ENCODE measurements at regions not wholly inside any gene's neighbourhood (a gene's known extent, or its start where the extent isn't known, plus 50 kb on each side); places are given as distances from the start of the nearest gene placed in this dataset.

DNA sequence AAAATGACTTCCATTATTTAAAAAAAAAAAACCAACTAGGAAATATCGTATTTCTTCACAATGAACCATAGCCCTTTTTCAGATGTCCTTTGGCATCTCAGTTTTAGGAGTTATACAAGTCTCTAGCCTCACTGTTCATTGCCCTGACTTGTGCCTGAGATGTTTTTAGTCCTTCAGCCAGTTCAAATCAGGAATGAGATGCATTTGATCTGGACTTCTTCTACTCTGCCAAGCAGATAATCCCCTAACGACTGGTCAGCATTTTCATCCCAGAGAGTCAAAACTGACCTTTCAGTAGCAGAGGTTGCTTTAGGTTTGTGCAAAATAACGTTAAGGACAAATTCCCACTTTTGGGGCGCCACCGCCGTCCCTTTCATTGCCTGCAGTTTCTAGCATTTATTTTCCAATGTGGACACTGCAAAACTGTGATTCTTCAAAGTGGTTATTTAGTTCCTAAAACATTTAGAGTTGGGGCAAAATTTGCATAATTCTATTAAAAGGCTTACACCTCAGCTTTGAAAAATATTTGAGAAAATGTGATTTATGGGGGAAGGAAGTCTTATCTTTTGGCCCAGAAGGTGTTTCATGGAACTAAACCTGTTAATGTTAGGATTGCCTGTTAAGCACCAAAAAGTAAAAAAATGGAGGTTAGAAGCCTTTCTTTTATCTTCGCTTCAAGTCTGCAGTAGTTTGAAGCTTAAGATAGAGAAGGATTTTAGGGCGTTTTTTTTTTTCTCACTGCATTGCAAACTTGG is 152.0 kb upstream of the SGK1 start:
- intact Hi-C loops (cut with DNase I): no loop called here
- no peak for TF ChIP-seq POLR2A (IDR thresholded peaks at IDR 0.05)
- TF ChIP-seq, protein P1, sequence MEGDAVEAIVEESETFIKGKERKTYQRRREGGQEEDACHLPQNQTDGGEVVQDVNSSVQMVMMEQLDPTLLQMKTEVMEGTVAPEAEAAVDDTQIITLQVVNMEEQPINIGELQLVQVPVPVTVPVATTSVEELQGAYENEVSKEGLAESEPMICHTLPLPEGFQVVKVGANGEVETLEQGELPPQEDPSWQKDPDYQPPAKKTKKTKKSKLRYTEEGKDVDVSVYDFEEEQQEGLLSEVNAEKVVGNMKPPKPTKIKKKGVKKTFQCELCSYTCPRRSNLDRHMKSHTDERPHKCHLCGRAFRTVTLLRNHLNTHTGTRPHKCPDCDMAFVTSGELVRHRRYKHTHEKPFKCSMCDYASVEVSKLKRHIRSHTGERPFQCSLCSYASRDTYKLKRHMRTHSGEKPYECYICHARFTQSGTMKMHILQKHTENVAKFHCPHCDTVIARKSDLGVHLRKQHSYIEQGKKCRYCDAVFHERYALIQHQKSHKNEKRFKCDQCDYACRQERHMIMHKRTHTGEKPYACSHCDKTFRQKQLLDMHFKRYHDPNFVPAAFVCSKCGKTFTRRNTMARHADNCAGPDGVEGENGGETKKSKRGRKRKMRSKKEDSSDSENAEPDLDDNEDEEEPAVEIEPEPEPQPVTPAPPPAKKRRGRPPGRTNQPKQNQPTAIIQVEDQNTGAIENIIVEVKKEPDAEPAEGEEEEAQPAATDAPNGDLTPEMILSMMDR (IDR thresholded peaks at IDR 0.05): no peak
- H3K4me1 ChIP-seq: peaks cover 0 to 4% (median 0%) of the 10 kb centered on the region in 12 donors
- no peaks in the 10 kb centered on the region for H3K36me3 ChIP-seq
- no peak overlapping the region for H3K4me3 ChIP-seq
- WGBS, 4 donors: 76 to 81% (median 77%) methylated on average over 8 of the region's 8 CpGs
- ATAC-seq (no peak), DNase-seq (no peak)
- H3K9me3 ChIP-seq: no peaks in the 10 kb centered on the region
- H3K27ac ChIP-seq: no peak overlapping the region
- no peaks in the 10 kb centered on the region for H3K27me3 ChIP-seq

DNA sequence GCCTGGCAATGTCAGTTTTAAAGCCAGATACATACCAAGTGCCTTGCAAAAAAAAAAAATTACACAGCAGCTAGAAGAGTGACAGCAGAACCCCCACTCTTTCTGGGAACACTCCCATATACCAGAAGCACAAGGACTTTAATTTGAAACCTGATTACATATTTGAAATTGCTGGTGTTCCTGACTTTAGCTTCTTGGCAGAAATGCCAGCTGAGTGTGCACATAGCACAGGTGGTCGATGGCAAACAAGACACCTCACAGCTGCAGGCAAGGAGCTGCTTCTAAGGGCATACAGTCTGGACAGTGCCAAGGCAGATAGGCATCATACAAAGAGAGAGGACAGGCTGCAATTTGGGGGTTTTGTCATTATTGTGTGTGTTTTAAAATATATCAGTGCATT is 150.7 kb upstream of the SGK1 start:
- ATAC-seq: no peak
- Histone ChIP-seq H3K27ac (no peak overlapping the region), H3K4me1 (peaks cover 0 to 4% (median 0%) of the 10 kb centered on the region in 12 donors), H3K36me3 (no peaks in the 10 kb centered on the region), H3K4me3 (no peak overlapping the region), H3K9me3 (no peaks in the 10 kb centered on the region), H3K27me3 (no peaks in the 10 kb centered on the region)
- WGBS, 4 donors: 40 to 71% (median 56%) methylated on average over 1 of the region's 1 CpG
- no peak for DNase-seq
- no peak for TF ChIP-seq POLR2A (IDR thresholded peaks at IDR 0.05)
- TF ChIP-seq, protein P1 (IDR thresholded peaks at IDR 0.05): no peak
- intact Hi-C loops (cut with DNase I): no loop called here

DNA sequence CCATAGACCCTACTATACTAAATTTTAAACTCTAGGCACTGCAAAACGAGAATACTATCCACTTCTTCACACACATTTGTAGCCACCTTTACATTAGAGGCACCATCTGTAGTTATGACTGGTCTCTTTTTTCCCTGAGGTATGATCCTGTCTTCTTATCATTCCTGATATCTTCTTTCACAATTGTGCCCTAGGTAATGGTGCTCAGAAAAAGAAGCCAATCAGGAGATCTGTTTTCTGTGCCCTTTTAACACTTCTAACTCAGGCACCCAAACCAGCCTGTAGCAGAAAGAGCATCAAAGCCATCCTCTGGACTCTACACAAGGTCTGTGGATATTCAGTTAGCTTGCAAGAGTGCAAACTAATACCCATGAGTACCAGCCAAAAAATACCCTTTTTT is 149.7 kb upstream of the SGK1 start:
- no peak for TF ChIP-seq POLR2A (IDR thresholded peaks at IDR 0.05)
- TF ChIP-seq, protein P1 (IDR thresholded peaks at IDR 0.05): no peak
- ATAC-seq: no peak
- no peak overlapping the region for H3K27ac ChIP-seq
- H3K27me3 ChIP-seq: no peaks in the 10 kb centered on the region
- WGBS, 4 donors: 81 to 87% (median 84%) methylated on average over 1 of the region's 1 CpG
- no peaks in the 10 kb centered on the region for H3K9me3 ChIP-seq
- H3K4me1 ChIP-seq: peaks cover 0 to 4% (median 0%) of the 10 kb centered on the region in 12 donors
- DNase-seq: no peak
- no peaks in the 10 kb centered on the region for H3K36me3 ChIP-seq
- no peak overlapping the region for H3K4me3 ChIP-seq
- intact Hi-C loops (cut with DNase I): no loop called here

DNA sequence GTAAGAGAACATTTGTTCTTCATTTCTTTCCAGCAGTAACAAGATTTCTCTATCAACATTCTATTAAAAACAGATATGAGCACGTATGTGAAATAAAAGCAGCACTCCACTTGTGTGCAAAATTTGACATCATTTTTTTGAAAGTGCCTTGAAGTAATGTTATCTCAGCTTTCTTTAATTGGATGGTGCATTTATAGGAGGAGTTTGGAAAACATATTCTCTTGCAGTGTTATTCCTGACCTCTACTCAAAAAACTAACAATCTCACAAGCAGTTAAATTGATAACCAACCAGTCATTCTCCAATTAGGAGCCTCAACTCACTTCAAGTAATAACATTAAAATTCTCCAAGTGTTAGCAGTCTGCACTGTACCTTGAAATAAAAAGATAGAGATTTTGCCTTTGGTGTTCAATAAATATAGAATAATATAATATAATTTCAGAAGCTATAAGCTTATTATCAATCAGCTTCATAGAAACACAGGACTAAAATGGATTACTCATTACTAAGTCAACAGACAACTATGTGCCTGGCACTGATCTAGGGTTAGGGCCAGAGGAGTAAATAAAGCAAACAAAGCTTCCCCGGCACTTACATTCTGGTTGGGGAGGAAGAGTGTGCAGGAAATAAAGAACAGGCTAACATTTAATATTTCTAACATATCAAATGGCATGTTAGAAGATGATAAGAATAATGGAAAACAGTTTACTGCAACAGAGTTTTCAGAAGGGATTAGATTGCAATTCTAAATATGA is 149.0 kb upstream of the SGK1 start:
- ATAC-seq (no peak), DNase-seq (no peak)
- Histone ChIP-seq H3K27me3 (no peaks in the 10 kb centered on the region), H3K36me3 (no peaks in the 10 kb centered on the region), H3K27ac (no peak overlapping the region), H3K4me1 (peaks cover 0 to 4% (median 0%) of the 10 kb centered on the region in 12 donors), H3K9me3 (no peaks in the 10 kb centered on the region), H3K4me3 (no peak overlapping the region)
- 56 to 69% (median 62%) methylated on average over 2 of the region's 2 CpGs for WGBS, 4 donors
- TF ChIP-seq POLR2A (IDR thresholded peaks at IDR 0.05): no peak
- TF ChIP-seq, protein P1 (IDR thresholded peaks at IDR 0.05): no peak
- intact Hi-C loops (cut with DNase I): no loop called here

Measured in heart left ventricle (tissue), 16 donors.